ENCODE measurements at regions not wholly inside any gene's neighbourhood (a gene's known extent, or its start where the extent isn't known, plus 50 kb on each side); places are given as distances from the start of the nearest gene placed in this dataset.

DNA sequence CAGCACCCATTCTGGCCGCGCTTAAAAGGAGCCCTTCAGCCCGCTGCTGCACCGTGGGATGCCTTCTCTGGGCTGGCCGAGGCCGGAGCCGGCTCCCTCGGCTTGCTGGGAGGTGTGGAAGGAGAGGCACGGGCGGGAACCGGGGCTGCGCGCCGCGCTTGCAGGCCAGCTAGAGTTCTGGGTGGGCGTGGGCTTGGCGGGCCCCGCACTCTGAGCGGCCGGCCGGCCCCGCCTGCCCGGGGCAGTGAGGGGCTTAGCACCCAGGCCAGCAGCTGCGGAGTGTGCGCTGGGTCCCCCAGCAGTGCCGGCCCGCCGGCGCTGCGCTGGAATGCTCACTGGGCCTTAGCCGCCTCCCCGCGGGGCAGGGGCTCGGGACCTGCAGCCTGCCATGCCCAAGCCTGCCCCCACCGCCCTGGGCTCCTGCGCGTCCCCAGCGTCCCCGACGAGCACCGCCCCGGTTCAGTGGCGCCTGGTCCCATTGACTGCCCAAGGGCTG is 111.3 kb downstream of the PCDH18 start:
- TF ChIP-seq POLR2A (IDR thresholded peaks at IDR 0.05): no peak
- TF ChIP-seq, protein P1, sequence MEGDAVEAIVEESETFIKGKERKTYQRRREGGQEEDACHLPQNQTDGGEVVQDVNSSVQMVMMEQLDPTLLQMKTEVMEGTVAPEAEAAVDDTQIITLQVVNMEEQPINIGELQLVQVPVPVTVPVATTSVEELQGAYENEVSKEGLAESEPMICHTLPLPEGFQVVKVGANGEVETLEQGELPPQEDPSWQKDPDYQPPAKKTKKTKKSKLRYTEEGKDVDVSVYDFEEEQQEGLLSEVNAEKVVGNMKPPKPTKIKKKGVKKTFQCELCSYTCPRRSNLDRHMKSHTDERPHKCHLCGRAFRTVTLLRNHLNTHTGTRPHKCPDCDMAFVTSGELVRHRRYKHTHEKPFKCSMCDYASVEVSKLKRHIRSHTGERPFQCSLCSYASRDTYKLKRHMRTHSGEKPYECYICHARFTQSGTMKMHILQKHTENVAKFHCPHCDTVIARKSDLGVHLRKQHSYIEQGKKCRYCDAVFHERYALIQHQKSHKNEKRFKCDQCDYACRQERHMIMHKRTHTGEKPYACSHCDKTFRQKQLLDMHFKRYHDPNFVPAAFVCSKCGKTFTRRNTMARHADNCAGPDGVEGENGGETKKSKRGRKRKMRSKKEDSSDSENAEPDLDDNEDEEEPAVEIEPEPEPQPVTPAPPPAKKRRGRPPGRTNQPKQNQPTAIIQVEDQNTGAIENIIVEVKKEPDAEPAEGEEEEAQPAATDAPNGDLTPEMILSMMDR (IDR thresholded peaks at IDR 0.05): no peak
